K562 (cell line): ENCODE measurements at regions not wholly inside any gene's neighbourhood (a gene's known extent, or its start where the extent isn't known, plus 50 kb on each side); places are given as distances from the start of the nearest gene placed in this dataset.

Experiments
- ATF3 ChIP-seq, 2 experiments: fragments of 450-650 bp in 1 of 2; sonication (generic) in 1 of 2; formaldehyde crosslinking in 1 of 2; IDR thresholded peaks in 1 of 2; conservative IDR thresholded peaks in 1 of 2; 2 replicates each; pipeline versions ENCODE4 v1.6.1 to v1.8.1; 2016 to 2023; ENCODE audit warnings: mild to moderate bottlenecking in 2 of 2, moderate library complexity in 2 of 2, inconsistent platforms in 1 of 2, missing genetic modification reagents in 1 of 2
- ATF7 ChIP-seq: fragments of 450-650 bp; IDR thresholded peaks from 2 replicates; pipeline ENCODE4 v1.7.1; 2014; ENCODE audit warnings: mild to moderate bottlenecking, moderate library complexity
- BRF1 ChIP-seq: IDR thresholded peaks from 3 replicates; pipeline ENCODE4 v1.6.1; 2011; ENCODE audit warnings: borderline replicate concordance, mild to moderate bottlenecking; ENCODE audit not compliant: insufficient read length; ENCODE audit errors: extremely low read depth
- CEBPB ChIP-seq: fragments of 450-650 bp; IDR thresholded peaks from 2 replicates; pipeline ENCODE4 v1.6.1; 2016; ENCODE audit warnings: missing genetic modification characterization, missing compliant biosample characterization
- CHCHD3 ChIP-seq: fragments of 250-450 bp; sonication (Bioruptor Pico); IDR thresholded peaks from 2 replicates; pipeline ENCODE4 v2.1.2; 2022; ENCODE audit warnings: mild to moderate bottlenecking
- GTF2A2 ChIP-seq: IDR thresholded peaks from 2 replicates; pipeline ENCODE4 v1.6.1; 2016; ENCODE audit warnings: mild to moderate bottlenecking, missing genetic modification characterization, missing compliant biosample characterization
- HMG20B ChIP-seq: fragments of 250-450 bp; sonication (Bioruptor Pico); IDR thresholded peaks from 2 replicates; pipeline ENCODE4 v1.5.0; 2021; ENCODE audit warnings: mild to moderate bottlenecking
- NR0B1 ChIP-seq: fragments of 450-650 bp; IDR thresholded peaks from one replicate; pipeline ENCODE4 v1.6.1; 2018; ENCODE audit warnings: mild to moderate bottlenecking, moderate library complexity; ENCODE audit not compliant: partially characterized antibody
- SREBF1 ChIP-seq: fragments of 150-350 bp; IDR thresholded peaks from 2 replicates; pipeline ENCODE4 v1.6.1; 2014; ENCODE audit warnings: antibody characterized with exemption, low read depth, low read length, borderline replicate concordance
- TEAD4 ChIP-seq, 2 experiments: sonication (generic) in 1 of 2; formaldehyde crosslinking in 1 of 2; IDR thresholded peaks; 2 replicates each; pipeline versions ENCODE4 v1.6.1 to v1.8.0; 2012 to 2022; ENCODE audit warnings: borderline replicate concordance in 1 of 2, inconsistent platforms in 1 of 2, low read length in 1 of 2, mild to moderate bottlenecking in 1 of 2, missing genetic modification reagents in 1 of 2
- ZNF444 ChIP-seq: fragments of 250-450 bp; sonication (Bioruptor Pico); IDR thresholded peaks from 2 replicates; pipeline ENCODE4 v1.4.0; 2020; ENCODE audit warnings: mild to moderate bottlenecking, moderate library complexity

GRCh38 chr3:72047221-72047871 lies 262.4 kb upstream of the PROK2 start (continued):
- TF ChIP-seq NR0B1 = no peak
- TF ChIP-seq SREBF1 = no peak
- TF ChIP-seq ZNF444 (CRISPR knock-in tag) = no peak
- TF ChIP-seq TEAD4 (IDR thresholded peaks at IDR 0.05; ENCODE audit: low read length) = no peak
- no peak for TF ChIP-seq TEAD4 (CRISPR knock-in tag; IDR thresholded peaks at IDR 0.05; ENCODE audit: borderline replicate concordance)
- no peak for TF ChIP-seq HMG20B (CRISPR knock-in tag)
- TF ChIP-seq CEBPB (tag) = peak; percentile 71
- TF ChIP-seq BRF1 = no peak
- no peak for TF ChIP-seq ATF7
- TF ChIP-seq ATF3 (IDR thresholded peaks at IDR 0.05) = peak; percentile 73
- no peak for TF ChIP-seq ATF3 (CRISPR knock-in tag; conservative IDR thresholded peaks at IDR 0.05)
- TF ChIP-seq GTF2A2 (tag) = no peak
- no peak for TF ChIP-seq CHCHD3 (CRISPR knock-in tag)
